WTC11 (cell line): ENCODE measurements at regions not wholly inside any gene's neighbourhood (a gene's known extent, or its start where the extent isn't known, plus 50 kb on each side); places are given as distances from the start of the nearest gene placed in this dataset.

Experiments used
- ATF3 ChIP-seq: sonication (generic); formaldehyde crosslinking; conservative IDR thresholded peaks from 2 replicates; pipeline ENCODE4 v1.8.1; 2022; ENCODE audit warnings: mild to moderate bottlenecking, missing genetic modification reagents
- CTCF ChIP-seq: fragments of 200-600 bp; IDR thresholded peaks from 2 replicates; pipeline ENCODE4 v1.8.0; 2022; ENCODE audit warnings: antibody characterized with exemption
- ETV6 ChIP-seq: sonication (generic); formaldehyde crosslinking; IDR thresholded peaks from 2 replicates; pipeline ENCODE4 v1.8.1; 2022; ENCODE audit warnings: mild to moderate bottlenecking, missing genetic modification reagents
- FOXP1 ChIP-seq: sonication (generic); formaldehyde crosslinking; IDR thresholded peaks from 2 replicates; pipeline ENCODE4 v1.8.0; 2022; ENCODE audit warnings: missing genetic modification reagents, mild to moderate bottlenecking, moderate library complexity, borderline replicate concordance
- JUN ChIP-seq: sonication (generic); formaldehyde crosslinking; IDR thresholded peaks from 2 replicates; pipeline ENCODE4 v1.8.0; 2023; ENCODE audit warnings: mild to moderate bottlenecking, missing genetic modification reagents
- MAX ChIP-seq: sonication (generic); formaldehyde crosslinking; IDR thresholded peaks from 2 replicates; pipeline ENCODE4 v1.8.0; 2022; ENCODE audit warnings: mild to moderate bottlenecking, missing genetic modification reagents
- STAT6 ChIP-seq: sonication (generic); formaldehyde crosslinking; conservative IDR thresholded peaks from 2 replicates; pipeline ENCODE4 v1.8.1; 2023; ENCODE audit warnings: mild to moderate bottlenecking, low read depth, missing genetic modification reagents, moderate library complexity
- USF2 ChIP-seq: sonication (generic); formaldehyde crosslinking; IDR thresholded peaks from 2 replicates; pipeline ENCODE4 v1.8.1; 2023; ENCODE audit warnings: mild to moderate bottlenecking, missing genetic modification reagents, moderate library complexity
- ZNF121 ChIP-seq: sonication (generic); formaldehyde crosslinking; IDR thresholded peaks from 2 replicates; pipeline ENCODE4 v1.8.0; 2023; ENCODE audit warnings: missing genetic modification reagents
- ZSCAN18 ChIP-seq: fragments of 250-450 bp; sonication (Bioruptor Pico); IDR thresholded peaks from 2 replicates; pipeline ENCODE4 v2.1.2; 2022; ENCODE audit warnings: mild to moderate bottlenecking, moderate library complexity

- TF ChIP-seq CTCF (no peak), STAT6 (CRISPR knock-in tag) (no peak), ATF3 (CRISPR knock-in tag) (no peak), ZSCAN18 (CRISPR knock-in tag) (no peak), ZNF121 (no peak), ETV6 (CRISPR knock-in tag) (no peak), USF2 (CRISPR knock-in tag) (no peak), FOXP1 (CRISPR knock-in tag) (no peak), JUN (CRISPR knock-in tag) (no peak), MAX (CRISPR knock-in tag) (no peak)
These were observed 241.4 kb downstream of the MAP2K6 start for GRCh38 chr17:69655902-69656301.
